Mucosa of gallbladder (tissue), 1 donor: ENCODE measurements at regions not wholly inside any gene's neighbourhood (a gene's known extent, or its start where the extent isn't known, plus 50 kb on each side); places are given as distances from the start of the nearest gene placed in this dataset.
"Not testable (repeated sequence)": the region's sequence is repeated elsewhere in the genome, so short reads cannot be mapped to it uniquely, and the experiment has no call there.

Experiments used
- DNase-seq: peaks from one replicate; pipeline ENCODE4 v3.0.0-alpha.2; 2020; ENCODE audit warnings: low spot score
- donor health status: DM: no; HTN: no; CAD: no.

- DNase-seq: peak; percentile 53
Measured at GRCh38 chr13:44303681-44304432, 69.8 kb upstream of the SERP2 start.

GRCh38 chr13:44304433-44304725 is 69.2 kb upstream of the SERP2 start:
- DNase-seq: no peak

- no peak for DNase-seq
Measured at GRCh38 chr13:44305286-44305685, 68.3 kb upstream of the SERP2 start.

- no peak for DNase-seq
Measured at GRCh38 chr13:44305917-44306370, 67.7 kb upstream of the SERP2 start.

- peak; percentile 56 for DNase-seq
Measured at GRCh38 chr13:44306371-44307192, 67.0 kb upstream of the SERP2 start.

GRCh38 chr13:44307255-44307654 is 66.4 kb upstream of the SERP2 start:
- DNase-seq: no peak

GRCh38 chr13:44307844-44308243 is 65.8 kb upstream of the SERP2 start:
- no peak for DNase-seq

GRCh38 chr13:44308352-44308751 is 65.3 kb upstream of the SERP2 start:
- DNase-seq: no peak

- peak; percentile 54 for DNase-seq
Measured at GRCh38 chr13:44309794-44310757, 63.5 kb upstream of the SERP2 start.

- no peak for DNase-seq
Measured at GRCh38 chr13:44311011-44311780, 62.4 kb upstream of the SERP2 start.

- DNase-seq: no peak
Measured at GRCh38 chr13:44312131-44312530, 61.5 kb upstream of the SERP2 start.

GRCh38 chr13:44312834-44313551 is 60.6 kb upstream of the SERP2 start:
- DNase-seq: no peak

- DNase-seq: no peak
Measured at GRCh38 chr13:44313674-44314073, 60.0 kb upstream of the SERP2 start.

GRCh38 chr13:44314160-44314559 is 59.5 kb upstream of the SERP2 start:
- DNase-seq: not testable (repeated sequence)

GRCh38 chr13:44317752-44318151 is 55.9 kb upstream of the SERP2 start:
- DNase-seq: no peak

- no peak for DNase-seq
Measured at GRCh38 chr13:44318161-44318560, 55.5 kb upstream of the SERP2 start.

- no peak for DNase-seq
Measured at GRCh38 chr13:44320611-44321010, 53.0 kb upstream of the SERP2 start.

GRCh38 chr13:44321961-44322360 is 51.7 kb upstream of the SERP2 start:
- no peak for DNase-seq

GRCh38 chr13:44322928-44323327 is 50.7 kb upstream of the SERP2 start:
- no peak for DNase-seq

- no peak for DNase-seq
Measured at GRCh38 chr13:44323754-44324153, 49.9 kb upstream of the SERP2 start.
